CD4-positive, alpha-beta T cell treated with Interleukin-1 beta for 1 hour (primary cell): ENCODE measurements at regions not wholly inside any gene's neighbourhood (a gene's known extent, or its start where the extent isn't known, plus 50 kb on each side); places are given as distances from the start of the nearest gene placed in this dataset.
"Not testable (repeated sequence)": the region's sequence is repeated elsewhere in the genome, so short reads cannot be mapped to it uniquely, and the experiment has no call there.

ENCODE experiments used
- DNase-seq, 2 donors: peaks; one replicate each; pipeline ENCODE4 v3.0.0-alpha.2; 2020 to 2022

- DNase-seq = no peak
Measured at GRCh38 chr11:100584201-100584985, 102.7 kb upstream of the ARHGAP42 start.

- no peak for DNase-seq
Measured at GRCh38 chr11:100585728-100586127, 101.4 kb upstream of the ARHGAP42 start.

- DNase-seq = no peak
Measured at GRCh38 chr11:100586361-100587101, 100.6 kb upstream of the ARHGAP42 start.

GRCh38 chr11:100592619-100593260 lies 94.3 kb upstream of the ARHGAP42 start:
- DNase-seq = no peak

- DNase-seq = no peak
Measured at GRCh38 chr11:100593291-100593690, 93.8 kb upstream of the ARHGAP42 start.

GRCh38 chr11:100594320-100594719 lies 92.8 kb upstream of the ARHGAP42 start:
- no peak for DNase-seq

- no peak for DNase-seq
Measured at GRCh38 chr11:100600941-100601340, 86.1 kb upstream of the ARHGAP42 start.

- DNase-seq = no peak
Measured at GRCh38 chr11:100602716-100603115, 84.4 kb upstream of the ARHGAP42 start.

GRCh38 chr11:100607761-100608160 lies 79.3 kb upstream of the ARHGAP42 start:
- DNase-seq = not testable (repeated sequence)

- no peak for DNase-seq
Measured at GRCh38 chr11:100612766-100613165, 74.3 kb upstream of the ARHGAP42 start.

GRCh38 chr11:100618914-100619313 lies 68.2 kb upstream of the ARHGAP42 start:
- DNase-seq = no peak

- DNase-seq = no peak
Measured at GRCh38 chr11:100619484-100619883, 67.6 kb upstream of the ARHGAP42 start.

GRCh38 chr11:100622404-100622803 lies 64.7 kb upstream of the ARHGAP42 start:
- no peak for DNase-seq

GRCh38 chr11:100624346-100624745 lies 62.7 kb upstream of the ARHGAP42 start:
- DNase-seq = no peak

GRCh38 chr11:100625041-100625440 lies 62.0 kb upstream of the ARHGAP42 start:
- DNase-seq = no peak

GRCh38 chr11:100629671-100630070 lies 57.4 kb upstream of the ARHGAP42 start:
- no peak for DNase-seq

- no peak for DNase-seq
Measured at GRCh38 chr11:100630898-100631297, 56.2 kb upstream of the ARHGAP42 start.

GRCh38 chr11:100631316-100631715 lies 55.8 kb upstream of the ARHGAP42 start:
- DNase-seq = no peak

- no peak for DNase-seq
Measured at GRCh38 chr11:100632941-100633452, 54.1 kb upstream of the ARHGAP42 start.

- no peak for DNase-seq
Measured at GRCh38 chr11:100635194-100635593, 51.9 kb upstream of the ARHGAP42 start.

- DNase-seq = no peak
Measured at GRCh38 chr11:100636536-100636935, 50.6 kb upstream of the ARHGAP42 start.
